CD4-positive, alpha-beta T cell treated with Interleukin-21 for 1 hour (primary cell): ENCODE measurements at regions not wholly inside any gene's neighbourhood (a gene's known extent, or its start where the extent isn't known, plus 50 kb on each side); places are given as distances from the start of the nearest gene placed in this dataset.

ENCODE experiments used
- DNase-seq: peaks from one replicate; pipeline ENCODE4 v3.0.0-alpha.2; 2020

DNA sequence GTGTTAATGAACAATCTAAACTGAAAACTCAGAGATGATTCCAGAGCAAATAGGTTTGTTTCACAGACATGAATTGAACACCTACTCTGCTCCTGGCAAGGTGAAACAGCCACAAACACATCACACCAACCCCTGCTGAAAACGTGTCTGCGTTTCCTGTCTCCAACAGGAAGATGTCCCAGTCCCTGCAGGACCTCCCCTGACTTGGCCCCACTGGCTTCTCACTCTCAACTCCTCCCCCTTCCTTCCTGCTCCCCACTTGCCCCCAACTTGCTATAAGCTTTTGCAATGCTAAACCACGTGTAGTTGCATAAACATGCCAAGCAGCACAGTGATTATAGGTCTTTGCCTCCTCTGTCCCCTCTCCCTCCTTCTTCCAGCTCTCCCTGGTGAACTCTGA lies 567.6 kb downstream of the BCL11B start:
- DNase-seq = peak; percentile 65

DNA sequence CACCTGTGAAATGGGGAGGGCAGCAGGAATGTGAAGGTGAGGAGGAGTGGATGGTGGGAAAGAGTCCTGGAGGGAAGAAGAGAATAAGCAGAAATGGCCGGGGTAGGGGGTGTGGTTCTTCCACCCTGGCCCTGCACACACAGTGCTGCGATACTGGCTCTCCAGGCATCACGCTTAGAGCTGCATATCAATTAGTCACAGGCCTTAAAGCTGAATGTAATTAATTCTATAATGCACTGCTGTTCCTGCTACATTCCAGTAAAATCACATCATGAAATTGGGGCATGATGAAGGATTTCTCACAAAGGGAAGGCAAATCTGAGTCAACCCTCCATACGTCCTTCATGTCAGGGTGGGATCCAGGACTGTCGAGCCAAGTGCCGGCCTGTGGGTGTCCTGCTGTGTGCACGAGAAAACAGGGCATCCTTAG lies 566.1 kb downstream of the BCL11B start:
- DNase-seq = no peak

DNA sequence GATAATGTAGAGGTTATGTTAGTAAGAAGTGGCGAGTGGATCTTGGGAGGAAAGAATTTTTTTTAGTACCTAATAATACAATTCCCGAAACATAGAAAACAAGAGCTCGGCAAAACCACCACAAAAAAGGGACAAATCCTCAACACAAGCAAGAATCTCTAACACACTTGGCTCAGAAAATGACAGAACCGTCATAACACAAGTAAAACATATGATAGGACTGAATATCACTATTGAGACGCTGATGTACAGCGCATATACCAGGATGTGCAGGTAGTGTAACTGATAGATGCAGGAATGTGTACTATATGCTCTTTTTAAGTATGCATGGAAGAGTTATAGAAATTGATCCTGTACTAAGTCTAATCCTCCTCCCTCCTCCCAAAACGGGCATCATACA lies 564.5 kb downstream of the BCL11B start:
- DNase-seq = no peak

DNA sequence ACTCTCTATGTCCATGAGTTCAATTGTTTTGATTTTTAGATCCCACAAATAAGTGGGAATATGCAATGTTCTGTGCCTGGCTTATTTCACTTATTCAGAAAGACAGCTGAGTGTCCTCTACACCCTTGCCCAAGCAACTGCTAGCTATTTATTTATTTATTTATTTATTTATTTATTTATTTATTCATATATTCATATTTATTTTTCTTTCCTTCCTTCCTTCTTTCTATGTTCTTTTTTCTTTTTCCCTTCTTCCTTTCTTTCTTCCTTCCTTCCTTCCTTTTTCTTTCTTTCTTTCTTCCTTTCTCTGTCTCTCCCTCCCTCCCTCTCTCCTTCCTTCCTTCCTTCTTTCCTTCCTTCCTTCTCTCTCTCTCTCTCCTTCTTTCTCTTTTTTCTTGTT lies 563.4 kb downstream of the BCL11B start:
- DNase-seq = no peak

DNA sequence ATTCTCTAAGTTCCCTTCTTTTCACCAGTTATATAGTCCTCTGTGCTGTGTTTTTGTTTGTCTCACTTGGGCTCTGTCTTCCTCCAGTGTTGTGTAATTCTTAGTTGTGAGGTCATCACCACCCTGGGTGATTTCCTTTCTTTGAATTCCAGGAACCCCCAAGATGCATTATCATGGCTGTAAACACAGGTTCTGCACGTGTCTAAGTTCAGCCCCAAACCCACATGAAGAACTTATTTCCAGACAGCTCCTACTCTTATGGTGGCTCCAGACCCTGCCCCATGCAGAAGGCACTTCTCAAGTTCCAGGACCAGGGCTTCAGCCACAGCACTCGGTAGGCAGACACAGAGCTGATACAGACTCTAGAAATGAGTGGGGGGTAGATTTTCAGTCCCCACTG lies 560.5 kb downstream of the BCL11B start:
- DNase-seq = peak; percentile 27

DNA sequence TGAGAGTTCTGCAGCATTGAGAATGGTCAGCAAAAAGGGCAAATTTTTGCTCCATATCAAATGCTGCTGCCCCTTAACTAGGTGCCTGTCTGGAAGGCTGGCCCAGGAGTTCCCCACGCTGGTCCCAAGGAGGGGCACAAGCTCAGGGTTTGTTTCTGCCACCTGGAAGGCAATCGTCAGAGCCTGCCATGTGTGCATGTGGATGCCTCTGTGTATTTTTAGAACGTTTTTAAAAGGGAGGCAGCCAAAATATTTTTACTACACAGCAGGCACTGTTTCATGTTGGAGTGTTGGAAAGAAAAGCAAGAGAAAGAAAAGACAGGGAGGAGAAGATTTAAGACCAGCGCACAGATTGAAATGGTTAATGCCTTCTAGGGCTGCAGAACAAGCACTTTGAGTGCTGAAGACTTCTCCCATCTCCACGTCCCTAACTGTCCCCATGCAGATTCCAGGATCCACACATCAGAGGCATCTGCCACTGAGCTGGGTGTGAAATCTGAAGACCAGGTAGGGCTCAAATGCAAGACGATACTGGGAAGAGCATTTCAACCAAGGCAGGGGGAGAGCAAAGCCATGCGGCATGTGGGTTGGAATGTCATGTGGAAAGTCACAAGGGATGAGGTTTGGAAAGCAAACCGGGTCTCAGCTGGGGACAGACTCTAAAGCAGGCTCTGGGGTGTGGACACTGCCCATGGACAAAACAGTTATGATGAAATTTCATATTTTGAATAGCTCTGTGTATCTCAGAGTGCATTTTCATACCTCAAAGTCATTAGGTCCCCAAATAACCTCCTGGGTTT lies 557.2 kb downstream of the BCL11B start:
- no peak for DNase-seq

DNA sequence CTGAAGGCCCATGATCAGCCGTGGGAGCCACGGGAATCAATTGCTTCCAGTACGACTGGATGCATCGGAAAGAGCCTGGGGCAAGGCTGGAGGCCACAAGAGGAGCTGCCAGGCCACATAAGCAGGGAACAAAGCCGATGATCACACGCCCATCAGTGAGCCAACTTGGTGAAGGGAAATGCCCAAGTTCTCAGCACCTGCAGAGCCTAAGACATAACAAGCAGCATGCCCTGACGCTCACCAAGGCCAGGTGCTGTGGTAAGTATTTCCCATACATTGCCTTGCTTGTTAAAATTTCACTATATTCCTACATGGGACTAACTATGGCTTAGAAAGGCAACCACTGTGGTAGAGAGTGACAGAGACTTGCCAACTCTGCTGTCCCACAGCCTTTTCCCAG lies 555.9 kb downstream of the BCL11B start:
- no peak for DNase-seq

DNA sequence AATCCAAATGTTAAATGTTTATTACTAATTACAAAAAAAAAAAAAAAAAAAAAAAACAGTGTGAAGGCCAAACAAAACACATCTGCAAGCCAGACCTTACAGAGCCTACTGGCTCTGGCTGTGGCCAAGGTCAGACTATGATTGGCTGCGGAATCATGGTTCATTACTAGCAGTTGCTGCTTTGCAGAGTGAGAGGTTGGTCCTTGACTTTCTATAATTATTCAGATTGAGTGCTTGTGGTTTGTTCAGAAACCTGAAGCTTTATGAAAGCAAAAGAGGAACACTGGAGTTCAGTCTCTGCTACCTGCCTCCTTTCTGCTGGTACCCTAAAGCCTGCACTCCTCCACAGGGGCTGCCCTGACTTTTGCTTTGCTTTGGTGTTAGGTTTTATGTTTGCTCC lies 550.9 kb downstream of the BCL11B start:
- no peak for DNase-seq

DNA sequence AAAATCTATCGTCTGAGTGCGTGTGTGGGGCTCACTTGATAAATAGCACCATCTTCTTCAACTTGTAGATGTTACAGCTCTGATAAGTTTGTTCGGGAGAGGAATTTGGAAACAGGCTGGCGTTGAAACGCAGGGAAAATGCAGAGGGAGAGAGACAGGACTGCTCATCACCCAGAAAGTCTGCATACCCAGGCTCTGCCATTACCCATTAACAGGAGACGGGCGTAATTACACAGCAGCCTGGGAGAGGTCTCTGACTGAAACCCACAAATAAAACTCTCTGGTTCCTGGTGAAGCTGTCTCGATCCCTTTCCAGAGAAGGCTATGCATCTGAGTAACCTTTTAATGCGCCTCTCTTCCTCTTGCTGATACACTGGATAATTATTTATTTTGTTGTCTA lies 547.3 kb downstream of the BCL11B start:
- DNase-seq = no peak

DNA sequence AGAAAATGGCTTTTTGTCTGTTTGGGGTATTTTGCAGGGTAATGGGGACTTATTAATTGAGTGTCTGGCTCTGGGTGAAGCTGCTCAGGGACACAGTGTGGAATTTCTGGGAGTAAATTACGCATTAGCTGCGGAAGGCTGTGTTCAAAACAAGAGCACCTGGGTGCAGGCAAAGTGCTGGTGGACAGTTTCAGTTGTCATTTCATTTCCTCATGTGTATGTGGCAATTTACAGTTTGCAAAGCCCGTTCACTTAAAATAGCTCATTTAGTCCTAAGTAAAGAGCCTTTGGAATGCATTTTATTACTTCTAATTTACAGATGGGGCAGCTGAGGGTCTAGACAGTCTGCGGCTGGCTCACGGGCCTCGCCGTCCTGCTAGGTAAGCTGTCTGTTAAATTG lies 546.8 kb downstream of the BCL11B start:
- no peak for DNase-seq

DNA sequence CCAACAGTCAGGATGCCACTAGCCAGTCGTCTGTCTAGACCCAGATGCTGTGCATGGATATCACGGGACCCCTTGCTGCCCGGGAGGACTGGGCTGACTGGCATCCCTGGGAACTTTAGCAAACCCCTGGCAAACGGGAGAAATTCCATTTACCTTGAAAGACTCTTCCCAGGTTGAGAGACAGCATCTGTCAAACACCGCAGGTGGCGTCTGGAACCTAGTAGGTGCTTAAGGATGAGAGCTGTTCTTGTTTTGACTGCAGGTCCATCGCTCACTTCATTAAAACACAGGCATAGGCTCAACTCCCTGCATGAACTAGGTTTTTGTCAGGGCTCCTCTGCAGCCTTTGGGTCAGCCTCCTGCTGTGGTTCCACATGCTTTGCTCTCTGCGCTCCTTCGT lies 546.3 kb downstream of the BCL11B start:
- DNase-seq = no peak

DNA sequence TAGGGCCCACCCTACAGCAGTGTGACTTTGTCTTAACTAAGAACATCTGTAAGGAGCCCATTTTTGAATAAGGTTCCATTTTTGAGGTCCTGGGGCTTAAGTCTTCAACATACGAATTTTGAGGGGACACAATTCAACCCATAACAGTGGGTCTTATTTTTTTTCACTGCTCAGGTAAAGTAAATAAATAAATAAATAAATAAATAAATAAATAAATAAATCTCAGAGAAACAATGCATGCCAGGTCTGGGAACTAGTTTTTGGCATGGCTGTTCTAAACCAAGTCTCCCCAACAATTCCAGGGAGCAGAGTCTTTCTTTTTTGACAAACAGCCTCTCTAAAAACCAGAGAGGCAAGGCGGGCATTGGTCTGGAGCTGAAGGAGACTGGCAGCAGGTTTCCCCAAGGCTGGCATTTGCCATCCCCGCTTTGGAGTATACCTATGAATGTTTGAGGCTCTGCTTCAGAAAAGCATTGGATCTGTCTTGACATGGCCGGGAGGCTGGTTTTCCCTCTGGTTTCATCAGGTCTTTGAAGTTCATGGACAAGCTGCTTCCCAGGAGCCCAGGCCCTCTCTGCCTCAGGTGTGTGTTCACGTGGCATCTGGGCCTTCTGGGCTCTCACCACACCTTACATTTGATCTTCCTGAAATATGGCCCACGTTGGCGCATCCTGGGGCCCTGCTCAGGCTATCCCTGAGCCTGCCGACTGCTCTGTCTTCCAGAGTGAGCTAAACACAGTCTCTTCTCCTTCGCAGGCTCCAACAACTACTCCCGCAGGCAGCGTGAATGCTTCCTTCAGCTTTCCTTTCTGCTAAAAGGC lies 545.2 kb downstream of the BCL11B start:
- DNase-seq = no peak

DNA sequence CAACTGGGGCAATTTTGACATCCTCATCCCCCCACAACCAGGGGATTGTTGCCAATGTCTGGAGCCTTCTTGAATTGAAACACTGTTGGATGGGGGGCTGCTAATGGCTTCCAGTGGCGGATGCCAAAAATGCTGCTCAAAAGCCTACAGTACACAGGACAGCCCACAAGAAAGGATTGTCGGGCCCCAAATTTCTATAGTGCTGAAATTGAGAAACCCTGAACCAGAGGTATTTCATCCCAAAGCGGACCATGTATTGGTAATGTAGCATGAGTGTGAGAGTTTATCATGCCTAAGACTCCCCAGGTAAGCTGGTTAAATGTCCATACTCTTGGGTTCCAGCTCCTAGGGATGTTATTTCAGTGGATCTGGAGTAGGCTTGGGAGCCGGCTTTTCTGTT lies 544.0 kb downstream of the BCL11B start:
- DNase-seq = no peak

DNA sequence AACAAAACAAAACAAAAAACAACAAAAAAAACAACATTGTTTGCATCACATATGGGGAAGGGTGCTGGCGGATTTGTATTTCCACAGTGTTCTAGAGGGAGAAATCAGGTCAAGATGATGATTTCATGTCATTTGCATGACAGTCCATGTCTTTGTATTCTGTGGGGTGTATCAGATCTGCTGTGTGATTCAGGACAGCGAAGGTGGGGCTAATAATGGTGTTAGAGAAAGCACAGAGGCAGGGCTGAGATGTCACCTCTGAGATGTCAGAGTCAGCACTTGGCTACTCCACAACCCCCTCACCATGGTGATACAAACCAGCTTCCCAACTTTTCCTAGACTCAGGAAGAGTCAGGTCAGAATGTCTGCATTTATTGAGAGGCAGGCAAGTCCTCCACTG lies 543.2 kb downstream of the BCL11B start:
- DNase-seq = no peak

DNA sequence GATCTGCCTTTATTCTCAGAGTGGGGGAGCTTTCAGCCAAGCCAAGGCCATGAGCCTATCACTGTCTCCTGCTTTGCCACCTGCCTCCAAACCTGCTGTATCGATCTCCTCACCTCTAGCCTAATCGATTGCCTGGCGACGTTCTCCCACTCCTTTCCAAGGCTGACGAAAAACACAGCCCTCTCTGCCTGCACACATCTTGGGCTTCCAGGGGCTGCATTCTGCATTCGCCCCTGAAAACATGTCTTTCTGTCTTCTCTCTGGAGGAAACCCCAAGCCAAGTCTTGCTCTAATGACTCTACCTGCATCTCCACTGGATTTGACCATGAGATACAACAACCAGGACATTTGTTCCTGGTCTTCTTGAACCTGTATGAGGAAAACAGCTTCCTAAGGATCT lies 540.7 kb downstream of the BCL11B start:
- DNase-seq = no peak

DNA sequence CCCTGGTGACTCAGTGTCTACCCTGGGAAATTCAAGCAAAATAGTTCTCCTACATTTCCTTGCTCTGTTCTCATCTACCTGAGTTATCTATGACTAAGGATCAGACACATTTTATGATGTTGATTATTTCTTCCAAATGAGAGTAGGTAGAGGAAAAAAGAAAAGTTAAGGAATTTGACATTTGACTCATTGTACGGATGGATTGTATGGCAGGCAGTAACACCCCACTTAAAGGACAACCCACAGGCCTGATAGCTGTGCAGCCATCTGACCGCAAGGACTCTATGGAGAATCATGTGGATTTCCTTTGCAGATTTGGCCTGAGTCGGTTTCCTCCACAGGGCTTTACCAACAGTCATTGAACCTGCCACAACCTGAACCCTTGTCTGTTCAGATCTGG lies 540.3 kb downstream of the BCL11B start:
- DNase-seq = no peak

DNA sequence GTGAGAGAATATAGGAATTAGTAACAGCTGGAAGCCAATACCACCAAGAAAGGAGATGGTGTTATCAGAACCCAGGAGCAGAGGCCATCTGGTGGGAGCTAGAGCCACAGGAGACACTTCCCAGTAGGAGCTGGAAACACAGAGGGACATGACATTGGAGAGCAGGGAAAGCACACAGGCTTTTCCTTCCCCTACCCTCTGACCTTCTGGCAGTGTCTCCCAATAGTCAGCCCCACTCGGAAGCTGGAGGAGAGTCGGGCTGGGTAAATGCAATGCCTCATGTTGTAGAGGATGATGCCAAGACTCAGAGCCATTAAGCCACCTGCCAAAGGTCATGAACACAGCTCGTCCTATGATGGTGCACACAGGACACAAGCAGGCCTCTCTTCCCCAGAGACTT lies 538.5 kb downstream of the BCL11B start:
- no peak for DNase-seq

DNA sequence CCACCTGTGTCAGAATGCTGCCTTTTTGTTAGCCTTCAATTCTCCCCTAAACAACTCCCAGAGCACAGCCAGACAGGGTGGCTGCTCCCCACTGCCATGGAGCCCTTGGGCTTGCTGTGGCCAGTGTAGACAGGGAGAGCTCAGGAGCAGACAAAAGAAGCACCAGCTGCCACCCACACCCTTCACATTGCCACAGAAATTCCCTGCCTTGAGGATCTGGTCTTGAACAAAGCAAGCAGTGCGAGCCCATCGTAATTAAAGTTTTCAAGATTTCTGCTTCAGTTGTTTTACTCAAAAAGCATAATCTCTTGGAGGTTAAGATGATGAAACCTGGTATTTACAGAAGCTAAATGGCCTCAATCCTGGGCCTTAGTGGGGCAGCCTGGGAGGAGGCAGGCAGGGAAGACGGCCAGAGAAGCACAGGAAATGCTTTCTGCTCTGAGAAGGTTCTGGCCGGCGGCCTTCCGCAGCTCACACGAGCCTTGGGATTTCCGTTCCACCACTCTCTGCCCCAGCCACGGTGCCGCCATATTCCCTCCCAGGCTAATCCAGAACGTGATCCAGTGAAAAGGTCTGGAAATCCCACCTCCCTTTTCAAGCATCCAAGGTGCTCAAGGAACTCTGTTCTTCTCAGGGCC lies 535.2 kb downstream of the BCL11B start:
- no peak for DNase-seq

DNA sequence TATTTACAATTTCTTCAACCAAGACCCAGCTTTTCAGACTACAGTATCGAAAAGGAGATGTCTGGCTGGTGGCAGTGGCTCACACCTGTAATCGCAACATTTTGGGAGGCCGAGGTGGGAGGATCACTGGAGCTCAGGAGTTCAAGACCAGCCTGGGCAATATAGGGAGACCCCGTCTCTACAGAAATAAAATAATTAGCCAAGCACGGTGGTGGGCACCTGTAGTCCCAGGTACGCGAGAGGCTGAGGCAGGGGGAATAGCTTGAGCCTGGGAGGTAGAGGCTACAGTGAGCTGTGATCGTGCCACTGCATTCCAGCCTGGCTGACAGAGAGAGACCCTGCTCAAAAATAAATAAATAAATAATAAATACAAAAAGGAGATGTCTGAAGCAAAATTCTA lies 530.5 kb downstream of the BCL11B start:
- DNase-seq = no peak

DNA sequence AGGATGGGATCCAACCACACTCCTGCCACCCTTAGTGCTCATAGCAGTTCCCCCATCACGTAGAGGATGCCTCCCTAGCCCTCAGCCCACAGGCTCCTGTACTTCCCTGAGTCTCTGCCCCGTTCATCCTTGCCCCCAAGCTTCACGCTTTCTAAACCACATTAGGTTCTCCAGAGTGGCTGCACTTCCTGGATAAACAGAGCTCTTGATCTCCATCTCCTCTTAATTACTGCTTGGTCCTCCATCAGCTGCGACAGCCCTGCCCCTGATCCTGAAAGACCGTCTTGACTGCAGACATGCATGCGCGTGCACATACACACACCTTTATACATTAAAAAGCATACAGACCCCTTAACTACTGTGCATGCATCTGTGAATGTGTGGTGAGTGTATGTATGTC lies 530.0 kb downstream of the BCL11B start:
- DNase-seq = no peak

DNA sequence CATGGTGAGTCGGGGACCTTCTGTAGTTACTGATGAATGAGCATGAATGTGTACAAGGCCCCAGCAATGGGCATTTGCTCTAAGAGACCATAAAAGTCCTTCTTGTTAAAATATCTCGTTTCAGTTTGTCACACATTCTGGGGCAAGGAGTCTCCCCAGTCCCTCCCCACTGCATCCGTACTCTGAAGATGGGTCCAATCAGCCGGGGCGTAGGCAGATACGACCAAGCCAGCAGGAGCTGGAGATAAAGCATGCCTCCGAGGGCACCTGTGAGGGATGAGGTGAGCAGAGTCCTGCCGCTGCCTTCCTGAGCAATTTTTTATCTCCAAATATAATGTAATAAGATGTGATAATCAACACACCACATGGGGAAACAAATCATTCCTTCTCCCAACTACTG lies 528.5 kb downstream of the BCL11B start:
- no peak for DNase-seq

DNA sequence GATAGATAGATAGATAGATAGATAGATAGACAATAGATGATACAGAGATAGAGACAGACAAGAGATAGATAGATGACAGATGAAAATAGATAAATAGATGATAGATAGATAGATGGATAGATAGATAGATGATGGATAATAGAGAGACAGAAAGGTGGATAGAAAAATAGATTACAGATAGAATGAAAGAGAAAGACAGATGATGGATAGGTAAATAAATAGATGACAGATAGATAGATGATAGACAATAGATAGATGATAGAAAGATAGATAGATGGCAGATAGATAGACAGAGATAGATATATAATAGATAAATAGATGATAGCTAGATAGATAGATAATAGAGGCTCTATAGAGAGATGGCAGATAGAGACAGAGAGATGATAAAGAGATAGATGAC lies 523.0 kb downstream of the BCL11B start:
- no peak for DNase-seq

DNA sequence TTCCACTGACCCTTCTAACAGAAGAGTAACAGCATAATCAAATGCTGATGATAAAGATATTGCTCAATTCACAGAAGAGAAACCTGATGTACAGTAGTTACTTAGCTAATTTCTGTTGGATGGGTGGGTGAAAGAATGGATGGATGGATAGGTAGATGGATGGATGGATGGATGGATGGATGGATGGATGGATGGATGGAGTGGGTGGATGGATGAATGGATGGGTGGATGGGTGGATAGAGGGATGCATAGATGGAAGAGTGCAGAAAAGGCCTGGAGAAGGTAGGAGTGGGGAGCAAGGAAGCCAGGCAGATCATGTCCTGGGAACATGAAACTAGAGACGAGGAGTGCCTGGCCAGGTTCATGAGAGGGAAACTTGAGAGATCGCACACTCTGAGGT lies 520.9 kb downstream of the BCL11B start:
- no peak for DNase-seq

DNA sequence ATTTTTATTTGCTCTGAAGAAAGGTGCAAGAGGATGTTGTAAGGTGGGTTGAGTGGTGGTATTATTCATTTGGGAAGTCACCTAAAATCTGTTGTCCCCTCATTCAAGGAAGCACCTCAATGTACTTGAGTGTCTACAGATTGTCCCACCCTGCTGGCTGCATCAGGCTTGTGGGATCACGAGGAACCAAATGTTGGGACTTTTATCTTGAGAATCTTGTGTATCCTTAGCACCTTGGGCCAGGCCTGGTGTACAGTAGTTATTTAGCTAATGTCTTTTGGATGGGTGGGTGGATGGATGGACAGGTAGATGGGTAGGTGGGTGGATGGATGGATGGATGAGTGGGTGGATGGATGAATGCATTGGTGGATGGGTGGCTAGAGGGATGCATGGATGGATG lies 519.3 kb downstream of the BCL11B start:
- no peak for DNase-seq
